HL-60 (cell line): ENCODE measurements at regions not wholly inside any gene's neighbourhood (a gene's known extent, or its start where the extent isn't known, plus 50 kb on each side); places are given as distances from the start of the nearest gene placed in this dataset.

Experiments used
- DNase-seq, 2 experiments: peaks; one replicate each; pipeline ENCODE4 v3.0.0-alpha.2; 2010 to 2020; ENCODE audit warnings: low read depth in 1 of 2, low spot score in 1 of 2
- H3K27ac ChIP-seq: fragments of 250-450 bp; sonication (Bioruptor Pico); replicated peaks from 2 replicates; pipeline ENCODE4 v1.5.1; 2020; ENCODE audit warnings: mild to moderate bottlenecking, moderate library complexity
- H3K27me3 ChIP-seq: fragments of 250-450 bp; sonication (Bioruptor Pico); 2 replicates; pipeline ENCODE4 v1.5.1; 2021; ENCODE audit warnings: mild to moderate bottlenecking, moderate library complexity; ENCODE audit not compliant: insufficient read depth, poor library complexity, severe bottlenecking
- H3K4me3 ChIP-seq: replicated peaks from 2 replicates; pipeline ENCODE4 v1.5.1; 2011; ENCODE audit warnings: mild to moderate bottlenecking, control low read depth, low read length; ENCODE audit not compliant: insufficient read depth
- CTCF ChIP-seq: IDR thresholded peaks from one replicate; pipeline ENCODE4 v1.5.1; 2011; ENCODE audit warnings: low read length, control low read depth, inconsistent platforms; ENCODE audit not compliant: insufficient read depth
- GABPA ChIP-seq: IDR thresholded peaks from 2 replicates; pipeline ENCODE4 v1.6.1; 2012; ENCODE audit warnings: low read depth
- POLR2AphosphoS5 ChIP-seq: IDR thresholded peaks from 2 replicates; pipeline ENCODE4 v1.6.1; 2012; ENCODE audit warnings: low read depth
- REST ChIP-seq: IDR thresholded peaks from 2 replicates; pipeline ENCODE4 v1.6.1; 2012; ENCODE audit warnings: low read depth; ENCODE audit not compliant: insufficient replicate concordance
- SPI1 ChIP-seq: IDR thresholded peaks from 2 replicates; pipeline ENCODE4 v1.6.1; 2012; ENCODE audit warnings: low read depth, mild to moderate bottlenecking, borderline replicate concordance

GRCh38 chr13:73729046-73729445, 405.2 kb downstream of the KLF12 start:
- no peak for TF ChIP-seq GABPA
- no peak for TF ChIP-seq REST
- TF ChIP-seq POLR2AphosphoS5 = no peak
- no peak for TF ChIP-seq SPI1
- TF ChIP-seq CTCF = no peak
- DNase-seq = no peak
- Histone ChIP-seq H3K27me3 (peaks cover 5% of the 10 kb centered on the region), H3K4me3 (no peak overlapping the region), H3K27ac (no peak overlapping the region)

- DNase-seq = no peak
- no peaks in the 10 kb centered on the region for H3K27me3 ChIP-seq
- H3K4me3 ChIP-seq = no peak overlapping the region
- no peak overlapping the region for H3K27ac ChIP-seq
- TF ChIP-seq REST (no peak), CTCF (no peak), POLR2AphosphoS5 (no peak), GABPA (no peak), SPI1 (no peak)
Measured at GRCh38 chr13:73722120-73722519, 412.1 kb downstream of the KLF12 start.

GRCh38 chr13:73721571-73721970, 412.6 kb downstream of the KLF12 start:
- no peak overlapping the region for H3K4me3 ChIP-seq
- TF ChIP-seq POLR2AphosphoS5 (no peak), REST (no peak), CTCF (no peak), GABPA (no peak), SPI1 (no peak)
- DNase-seq = no peak
- no peak overlapping the region for H3K27ac ChIP-seq
- H3K27me3 ChIP-seq = peaks cover under 1% of the 10 kb centered on the region
